BLaER1 (cell line): ENCODE measurements at regions not wholly inside any gene's neighbourhood (a gene's known extent, or its start where the extent isn't known, plus 50 kb on each side); places are given as distances from the start of the nearest gene placed in this dataset.
"Not testable (repeated sequence)": the region's sequence is repeated elsewhere in the genome, so short reads cannot be mapped to it uniquely, and the experiment has no call there.

ENCODE experiments used
- H3K27ac ChIP-seq: shearing (Covaris generic); formaldehyde crosslinking; 2 replicates; pipeline ENCODE4 v1.8.1; 2022
- H3K27me3 ChIP-seq: shearing (Covaris generic); formaldehyde crosslinking; 2 replicates; pipeline ENCODE4 v1.8.1; 2022
- H3K36me3 ChIP-seq: shearing (Covaris generic); formaldehyde crosslinking; 2 replicates; pipeline ENCODE4 v1.8.1; 2022
- H3K4me1 ChIP-seq: shearing (Covaris generic); formaldehyde crosslinking; 2 replicates; pipeline ENCODE4 v1.8.1; 2022
- H3K4me2 ChIP-seq: shearing (Covaris generic); formaldehyde crosslinking; 2 replicates; pipeline ENCODE4 v1.8.1; 2022
- H3K4me3 ChIP-seq: shearing (Covaris generic); formaldehyde crosslinking; 2 replicates; pipeline ENCODE4 v1.8.1; 2022
- H3K9ac ChIP-seq: shearing (Covaris generic); formaldehyde crosslinking; 2 replicates; pipeline ENCODE4 v1.8.1; 2022
- H3K9me3 ChIP-seq: shearing (Covaris generic); formaldehyde crosslinking; 2 replicates; pipeline ENCODE4 v1.8.1; 2022
- H4K20me1 ChIP-seq: shearing (Covaris generic); formaldehyde crosslinking; 2 replicates; pipeline ENCODE4 v1.8.1; 2022
- Cebpa-rat ChIP-seq: shearing (Covaris generic); IDR thresholded peaks from 2 replicates; pipeline ENCODE4 v1.8.1; 2022

DNA sequence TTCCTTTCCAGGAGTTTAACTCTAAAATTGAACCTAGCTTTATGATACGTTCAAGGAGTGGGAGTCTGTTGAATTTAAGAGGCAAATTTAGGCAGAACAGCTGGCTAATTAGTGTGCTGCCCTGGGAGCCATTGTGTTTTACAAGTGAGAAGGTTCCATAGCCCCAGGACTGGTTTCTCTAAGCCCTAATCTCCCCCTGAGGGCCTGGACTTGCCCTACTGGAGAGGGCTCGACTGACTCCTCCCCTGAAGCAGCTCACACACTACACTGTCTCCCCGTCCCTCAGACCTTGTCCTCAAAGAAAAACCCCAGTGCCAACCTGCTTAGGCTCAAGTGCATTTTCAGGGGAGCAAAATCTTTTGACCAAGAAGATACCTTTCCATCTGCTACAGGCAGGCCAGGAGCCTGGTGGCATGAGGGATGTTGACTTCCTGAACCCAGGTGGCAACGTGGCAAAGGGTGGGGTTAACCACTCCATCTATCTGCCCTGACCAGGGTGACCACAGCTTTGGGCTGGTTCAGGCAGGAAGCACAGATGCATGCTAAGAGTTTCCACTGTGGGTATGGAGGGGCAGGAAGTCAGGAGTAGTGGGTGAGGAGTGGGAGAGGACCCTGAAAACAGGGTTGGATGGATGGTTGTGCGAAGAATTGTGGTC lies 68.9 kb upstream of the CARD11 start:
- TF ChIP-seq Cebpa-rat = no peak
- H3K9me3 ChIP-seq = peaks cover 19% of the 10 kb centered on the region
- no peak overlapping the region for H3K4me3 ChIP-seq
- peak overlapping the region; percentile 0; the same call in 1 of the 2 replicates for H3K27ac ChIP-seq
- H3K36me3 ChIP-seq = no peaks in the 10 kb centered on the region
- peak overlapping the region; percentile 50 for H3K4me2 ChIP-seq
- no peak overlapping the region for H3K9ac ChIP-seq
- no peaks in the 10 kb centered on the region for H3K27me3 ChIP-seq
- peaks cover 33% of the 10 kb centered on the region for H3K4me1 ChIP-seq
- H4K20me1 ChIP-seq = no peaks in the 10 kb centered on the region

DNA sequence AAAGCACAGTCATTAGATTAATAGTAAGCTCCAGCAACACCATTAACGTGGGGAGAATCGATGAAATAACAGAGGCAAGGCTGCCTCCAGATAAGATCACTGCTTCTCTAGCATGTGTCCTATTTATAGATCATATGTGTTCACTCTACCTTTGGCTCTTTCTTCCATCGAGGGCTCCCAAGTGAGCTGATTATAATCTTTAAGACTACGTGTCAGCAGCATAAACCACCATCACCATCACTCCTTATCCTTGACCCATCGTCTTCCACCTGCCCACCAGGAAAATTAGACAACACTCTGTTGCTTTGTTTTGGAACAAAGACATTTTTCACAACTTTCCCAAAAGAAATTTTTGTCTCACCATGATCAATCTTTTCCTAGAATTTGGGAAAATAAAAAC lies 71.2 kb upstream of the CARD11 start:
- no peak overlapping the region for H3K9ac ChIP-seq
- no peak for TF ChIP-seq Cebpa-rat
- H3K4me3 ChIP-seq = no peak overlapping the region
- H3K36me3 ChIP-seq = no peaks in the 10 kb centered on the region
- no peak overlapping the region for H3K4me2 ChIP-seq
- H3K4me1 ChIP-seq = peaks cover 37% of the 10 kb centered on the region
- no peak overlapping the region for H3K27ac ChIP-seq
- H4K20me1 ChIP-seq = no peaks in the 10 kb centered on the region
- peaks cover 14% of the 10 kb centered on the region for H3K9me3 ChIP-seq
- H3K27me3 ChIP-seq = no peaks in the 10 kb centered on the region

- Histone ChIP-seq H3K27ac (no peak overlapping the region), H3K4me3 (no peak overlapping the region), H3K9ac (no peak overlapping the region), H3K36me3 (no peaks in the 10 kb centered on the region), H3K9me3 (peaks cover 31% of the 10 kb centered on the region), H3K4me2 (peak overlapping the region; percentile 62), H3K4me1 (peaks cover 37% of the 10 kb centered on the region), H4K20me1 (no peaks in the 10 kb centered on the region), H3K27me3 (no peaks in the 10 kb centered on the region)
- TF ChIP-seq Cebpa-rat = no peak
Observed at GRCh38 chr7:3117081-3117480, 73.4 kb upstream of the CARD11 start.

DNA sequence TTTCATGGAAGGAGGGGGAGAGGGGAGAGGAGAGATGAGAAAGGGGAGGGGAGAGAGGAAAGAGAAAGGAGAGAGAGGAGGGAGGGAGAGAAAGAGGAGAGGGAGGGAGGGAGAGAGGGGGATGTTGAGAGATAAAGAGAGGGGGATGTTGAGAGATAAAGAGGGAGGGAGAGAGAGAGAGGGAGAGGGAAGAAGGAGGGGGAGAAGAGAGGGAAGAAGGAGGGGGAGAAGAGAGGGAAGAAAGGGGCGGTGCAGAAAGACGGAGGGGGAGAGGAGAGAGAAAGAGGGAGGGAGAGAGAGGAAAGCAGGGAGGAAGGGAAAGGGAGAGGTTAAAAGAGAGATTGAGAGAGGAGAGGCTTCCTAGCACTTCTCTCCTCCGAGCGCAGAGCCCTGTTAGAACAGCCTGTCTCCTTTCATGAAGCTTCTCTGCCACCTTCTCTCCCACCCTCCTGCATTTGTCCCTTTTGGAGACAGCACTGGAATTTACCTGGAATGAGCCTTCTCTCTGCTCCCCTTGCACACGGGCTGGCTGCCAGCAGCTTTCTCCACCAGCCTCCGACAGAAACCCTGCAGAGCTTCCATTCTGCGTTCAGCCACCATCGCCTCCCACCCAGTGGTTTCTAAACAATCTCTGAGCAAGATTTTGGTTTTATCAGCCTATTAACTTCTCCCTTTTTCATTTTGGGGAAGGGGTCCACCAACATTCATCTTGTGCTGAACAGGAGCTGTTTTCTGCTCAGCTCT lies 74.0 kb upstream of the CARD11 start:
- Histone ChIP-seq H3K9ac (no peak overlapping the region), H3K4me2 (peak overlapping the region; percentile 62), H3K9me3 (peaks cover 31% of the 10 kb centered on the region), H3K27ac (no peak overlapping the region), H4K20me1 (no peaks in the 10 kb centered on the region), H3K4me3 (no peak overlapping the region), H3K27me3 (no peaks in the 10 kb centered on the region), H3K4me1 (peaks cover 32% of the 10 kb centered on the region), H3K36me3 (no peaks in the 10 kb centered on the region)
- TF ChIP-seq Cebpa-rat = no peak

GRCh38 chr7:3119352-3119927 lies 75.8 kb upstream of the CARD11 start:
- H4K20me1 ChIP-seq, H3K4me3 ChIP-seq, H3K36me3 ChIP-seq, H3K27ac ChIP-seq, H3K27me3 ChIP-seq, H3K4me2 ChIP-seq, H3K9ac ChIP-seq: not testable (repeated sequence)
- peaks cover 27% of the 10 kb centered on the region for H3K4me1 ChIP-seq
- H3K9me3 ChIP-seq = peaks cover 20% of the 10 kb centered on the region

DNA sequence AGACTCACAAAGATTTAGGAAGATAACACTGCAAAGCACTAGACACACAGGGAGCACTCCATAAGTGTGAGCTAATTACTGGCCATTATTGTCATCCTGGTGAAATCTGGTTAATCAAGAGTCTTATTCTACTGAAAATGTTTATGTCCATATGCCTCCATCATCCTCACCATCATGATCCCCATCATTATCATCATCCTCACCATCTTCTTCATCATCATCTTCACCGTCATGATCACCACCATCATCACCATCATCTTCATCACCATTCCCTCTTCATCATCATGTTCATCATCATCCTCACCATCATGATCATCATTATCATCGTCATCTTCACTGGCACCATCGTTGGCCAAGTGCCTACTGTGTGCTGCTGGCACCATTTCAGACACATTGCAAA lies 76.3 kb upstream of the CARD11 start:
- H3K4me2 ChIP-seq = no peak overlapping the region
- H3K4me1 ChIP-seq = peaks cover 27% of the 10 kb centered on the region
- no peaks in the 10 kb centered on the region for H3K27me3 ChIP-seq
- H3K9me3 ChIP-seq = peaks cover 17% of the 10 kb centered on the region
- TF ChIP-seq Cebpa-rat = no peak
- no peak overlapping the region for H3K4me3 ChIP-seq
- H4K20me1 ChIP-seq = no peaks in the 10 kb centered on the region
- H3K36me3 ChIP-seq = no peaks in the 10 kb centered on the region
- H3K27ac ChIP-seq = no peak overlapping the region
- H3K9ac ChIP-seq = no peak overlapping the region

DNA sequence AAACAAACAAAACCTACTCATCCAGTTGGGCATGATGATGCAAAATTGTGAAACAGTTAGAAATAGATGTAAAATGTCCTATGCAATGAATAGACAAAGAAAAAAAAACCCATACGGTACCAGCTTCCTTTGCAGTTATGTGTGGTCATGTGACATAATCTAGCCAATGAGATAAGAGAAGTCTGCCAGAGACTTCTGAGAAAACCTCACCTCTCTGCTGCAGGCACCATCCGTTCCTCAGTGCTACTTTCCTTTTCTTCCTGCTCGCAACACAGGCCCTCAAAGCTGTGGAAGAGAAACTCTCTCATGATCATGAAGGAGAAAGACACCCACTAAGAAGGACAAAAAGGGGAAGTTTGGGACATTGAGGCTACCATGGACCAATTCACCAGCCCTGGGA lies 76.8 kb upstream of the CARD11 start:
- no peaks in the 10 kb centered on the region for H3K27me3 ChIP-seq
- H3K36me3 ChIP-seq = no peaks in the 10 kb centered on the region
- H3K9me3 ChIP-seq = peaks cover 17% of the 10 kb centered on the region
- TF ChIP-seq Cebpa-rat = no peak
- H3K9ac ChIP-seq = no peak overlapping the region
- H3K4me2 ChIP-seq = no peak overlapping the region
- H4K20me1 ChIP-seq = no peaks in the 10 kb centered on the region
- no peak overlapping the region for H3K4me3 ChIP-seq
- no peak overlapping the region for H3K27ac ChIP-seq
- peaks cover 27% of the 10 kb centered on the region for H3K4me1 ChIP-seq

DNA sequence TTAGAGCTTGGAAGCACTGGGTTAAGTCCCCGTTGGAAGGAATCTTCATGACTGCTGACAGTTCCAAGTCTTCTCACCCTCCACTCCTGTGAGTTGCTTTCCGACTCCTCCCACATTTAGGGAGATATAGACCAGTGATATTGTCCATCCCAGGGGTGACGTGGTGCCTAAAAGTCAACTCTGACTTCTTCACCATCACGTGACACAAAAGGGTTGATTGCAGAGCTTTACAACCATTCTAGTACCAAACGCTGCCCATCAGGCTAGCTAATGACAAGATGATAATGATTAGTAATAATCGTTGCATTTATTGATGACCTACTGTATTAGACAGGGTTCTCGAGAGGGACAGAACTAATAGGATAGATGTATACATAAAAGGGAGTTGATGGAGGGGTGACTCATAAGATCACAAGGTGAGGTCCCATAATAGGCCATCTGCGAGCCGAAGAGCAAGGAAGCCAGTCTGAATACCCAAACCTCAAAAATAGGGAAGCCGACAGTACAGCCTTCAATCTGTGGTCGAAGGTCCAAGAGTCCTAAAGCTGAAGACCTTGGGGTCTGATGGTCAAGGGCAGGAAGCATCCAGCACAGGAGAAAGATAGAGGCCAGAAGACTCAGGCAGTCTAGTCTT lies 85.3 kb upstream of the CARD11 start:
- peaks cover 15% of the 10 kb centered on the region for H3K9me3 ChIP-seq
- no peaks in the 10 kb centered on the region for H4K20me1 ChIP-seq
- H3K9ac ChIP-seq = no peak overlapping the region
- TF ChIP-seq Cebpa-rat = no peak
- no peak overlapping the region for H3K4me3 ChIP-seq
- no peaks in the 10 kb centered on the region for H3K36me3 ChIP-seq
- H3K27me3 ChIP-seq = no peaks in the 10 kb centered on the region
- no peak overlapping the region for H3K27ac ChIP-seq
- no peaks in the 10 kb centered on the region for H3K4me1 ChIP-seq
- H3K4me2 ChIP-seq = no peak overlapping the region

- Histone ChIP-seq H3K4me3 (no peak overlapping the region), H3K9ac (no peak overlapping the region), H3K27ac (no peak overlapping the region), H3K4me1 (0 out of 2 replicates have a peak, but pooled peaks cover under 1% of the 10 kb centered on the region), H3K9me3 (peaks cover 15% of the 10 kb centered on the region), H4K20me1 (no peaks in the 10 kb centered on the region), H3K4me2 (no peak overlapping the region), H3K27me3 (no peaks in the 10 kb centered on the region), H3K36me3 (no peaks in the 10 kb centered on the region)
- TF ChIP-seq Cebpa-rat = no peak
Observed at GRCh38 chr7:3133811-3134385, 90.2 kb upstream of the CARD11 start.

GRCh38 chr7:3134745-3135144 lies 91.1 kb upstream of the CARD11 start:
- Histone ChIP-seq H3K36me3 (no peaks in the 10 kb centered on the region), H3K27me3 (no peaks in the 10 kb centered on the region), H3K9me3 (peaks cover 15% of the 10 kb centered on the region), H3K4me2 (no peak overlapping the region), H3K9ac (no peak overlapping the region), H4K20me1 (no peaks in the 10 kb centered on the region), H3K4me1 (peaks cover 9% of the 10 kb centered on the region), H3K27ac (no peak overlapping the region), H3K4me3 (no peak overlapping the region)
- TF ChIP-seq Cebpa-rat = no peak
